Hindlimb muscle (tissue), 1 donor: ENCODE measurements at regions not wholly inside any gene's neighbourhood (a gene's known extent, or its start where the extent isn't known, plus 50 kb on each side); places are given as distances from the start of the nearest gene placed in this dataset.

Source experiments
- DNase-seq: peaks from one replicate; pipeline ENCODE4 v3.0.0-alpha.2; 2013

DNA sequence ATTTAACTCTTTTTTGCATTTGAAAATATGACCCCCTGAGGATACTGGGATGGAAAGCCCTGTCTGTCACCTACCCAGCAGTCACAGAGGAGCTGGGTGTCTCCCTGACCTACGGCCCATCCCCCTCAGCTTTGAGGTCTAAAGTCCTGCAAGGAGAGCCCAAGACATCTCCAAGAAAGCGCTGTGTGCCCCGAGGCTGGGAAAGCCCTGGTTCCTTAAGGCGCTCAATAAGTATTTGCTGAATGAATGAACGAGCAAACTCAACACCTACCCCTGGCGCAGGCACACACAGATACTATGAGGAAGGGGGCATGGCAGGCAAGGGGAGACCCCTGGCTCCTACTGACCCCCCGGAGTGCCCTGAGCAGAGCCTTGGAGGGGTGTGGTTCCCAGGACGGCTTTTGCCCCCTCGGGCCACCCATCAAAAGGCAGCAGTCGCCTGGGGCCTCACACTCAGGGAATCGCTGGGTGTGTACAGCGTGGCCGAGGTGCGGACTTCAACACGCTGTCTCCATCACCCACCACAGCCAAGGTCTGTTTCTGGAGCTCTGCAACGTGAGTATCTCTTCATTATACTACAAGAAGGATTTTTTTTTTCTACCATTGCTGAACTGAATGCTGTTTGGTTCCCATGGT lies 211.6 kb downstream of the ERCC6L2 start:
- no peak for DNase-seq

DNA sequence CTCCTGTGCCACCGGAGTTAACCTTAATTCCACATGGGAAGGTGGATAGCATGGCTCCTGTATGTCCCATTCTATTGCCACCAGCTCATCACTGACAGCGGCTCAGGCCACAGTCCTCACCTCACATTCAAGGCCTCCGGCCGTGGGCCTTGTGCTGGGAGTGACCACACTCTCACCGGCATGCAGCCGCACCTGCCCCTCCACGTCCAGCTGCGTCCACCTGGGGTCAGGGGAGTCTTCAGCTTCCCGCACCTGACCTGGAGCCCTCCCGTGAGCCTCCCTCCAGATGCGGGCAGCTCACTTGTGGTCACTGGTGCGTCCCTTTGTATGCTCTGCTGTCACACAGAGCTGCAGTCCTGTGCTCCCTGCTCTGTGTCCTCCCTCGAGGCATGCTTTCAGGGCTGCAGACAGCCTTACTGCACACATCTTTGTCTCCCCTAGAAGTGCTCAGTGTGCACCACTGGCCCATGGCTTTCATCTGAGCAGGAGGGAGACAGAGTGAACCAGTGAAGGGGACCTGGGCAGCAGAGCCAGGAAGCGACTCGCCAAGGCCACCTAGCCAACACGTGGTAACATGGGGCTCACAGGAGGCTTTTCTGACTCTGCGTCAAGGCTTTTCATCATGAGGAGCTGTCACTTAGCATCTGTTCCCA lies 210.1 kb downstream of the ERCC6L2 start:
- no peak for DNase-seq

DNA sequence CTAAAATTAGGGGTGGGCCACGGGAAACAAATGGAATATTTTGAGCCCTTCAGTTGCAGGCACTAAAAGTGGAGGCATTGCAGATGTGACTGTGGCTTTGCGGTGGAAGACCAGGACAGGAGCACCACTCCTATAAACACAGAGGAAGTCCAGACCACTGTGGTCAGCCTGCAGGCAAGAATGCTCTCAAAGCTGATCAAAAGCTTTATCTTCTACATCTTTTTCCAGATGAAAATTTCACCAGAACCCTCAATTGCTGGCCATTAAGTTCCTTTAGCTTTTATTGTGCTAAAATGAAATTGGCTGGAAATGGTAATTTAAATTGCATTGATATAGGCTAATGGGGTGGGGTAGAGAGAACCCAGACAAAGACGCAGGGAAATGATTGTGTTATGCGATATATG lies 208.8 kb downstream of the ERCC6L2 start:
- DNase-seq, result no peak

DNA sequence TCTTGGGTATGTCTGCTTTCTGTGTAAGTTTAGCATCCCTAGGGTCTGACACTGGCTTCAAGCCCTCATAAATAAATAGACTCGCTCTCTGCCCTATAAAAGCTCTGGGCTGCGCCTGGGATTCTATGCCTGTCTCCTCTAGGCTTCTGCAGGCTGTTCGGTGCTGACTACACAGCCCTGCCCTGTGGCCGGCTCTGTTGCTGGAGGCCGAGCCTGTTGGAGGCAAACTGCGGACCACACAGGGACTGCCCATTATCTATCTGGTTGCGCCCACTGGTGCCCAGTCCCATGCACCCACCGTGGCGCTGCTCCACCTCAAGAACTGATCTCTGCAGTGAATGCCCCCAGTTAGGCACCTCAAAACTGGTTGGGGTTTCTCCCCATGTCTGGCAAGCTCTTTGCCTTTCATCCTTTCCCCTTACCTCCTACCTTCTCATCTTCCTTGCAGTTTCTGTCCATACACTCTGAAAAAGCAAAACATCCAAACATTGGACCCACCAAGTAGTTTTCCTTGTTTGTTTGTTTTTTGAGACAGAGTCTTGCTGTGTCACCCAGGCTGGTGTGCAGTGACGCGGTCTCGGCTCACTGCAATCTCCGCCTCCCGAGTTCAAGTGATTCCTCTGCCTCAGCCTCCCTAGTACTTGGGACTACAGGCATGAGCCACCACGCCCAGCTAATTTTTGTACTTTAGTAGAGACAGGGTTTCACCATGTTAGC lies 207.2 kb downstream of the ERCC6L2 start:
- DNase-seq, result no peak

DNA sequence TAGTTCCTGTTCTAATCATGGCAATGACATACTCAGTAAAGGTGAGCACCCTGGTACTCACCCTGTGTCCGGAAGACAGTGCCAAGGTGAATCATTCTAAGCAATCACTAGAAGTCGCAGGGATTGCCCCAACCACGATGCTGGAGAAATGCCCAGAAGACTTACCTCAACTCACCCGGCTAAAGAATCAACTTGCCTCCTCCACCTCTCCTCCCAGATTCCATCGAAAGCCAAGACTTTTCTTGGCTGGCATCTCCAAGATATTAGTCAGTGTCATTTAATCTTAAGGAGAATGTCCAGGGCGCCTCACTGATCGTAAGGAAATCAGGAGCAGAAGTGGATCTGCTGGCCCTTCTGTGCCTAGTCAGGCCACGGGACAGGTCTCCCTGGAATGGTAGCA lies 204.9 kb downstream of the ERCC6L2 start:
- no peak for DNase-seq

DNA sequence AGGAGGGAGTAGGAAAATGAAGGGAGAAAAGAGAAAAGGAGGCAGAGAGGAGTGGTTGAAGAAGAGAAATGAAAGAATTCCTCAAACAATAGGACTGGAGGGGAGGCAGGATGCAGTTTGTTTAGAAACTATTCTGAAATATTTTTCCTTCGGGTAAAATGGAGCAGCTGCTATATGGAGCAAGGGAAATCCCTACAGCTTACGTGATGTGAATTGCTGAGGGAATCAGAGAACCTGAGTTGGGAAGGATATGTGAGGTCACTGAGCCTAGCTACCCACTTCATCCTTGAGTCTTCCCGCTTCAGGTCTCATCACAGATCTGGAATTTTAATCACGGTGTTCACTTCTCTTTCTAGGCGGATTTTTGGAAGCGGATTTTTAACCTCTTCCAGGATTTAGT lies 204.3 kb downstream of the ERCC6L2 start:
- DNase-seq, result no peak

DNA sequence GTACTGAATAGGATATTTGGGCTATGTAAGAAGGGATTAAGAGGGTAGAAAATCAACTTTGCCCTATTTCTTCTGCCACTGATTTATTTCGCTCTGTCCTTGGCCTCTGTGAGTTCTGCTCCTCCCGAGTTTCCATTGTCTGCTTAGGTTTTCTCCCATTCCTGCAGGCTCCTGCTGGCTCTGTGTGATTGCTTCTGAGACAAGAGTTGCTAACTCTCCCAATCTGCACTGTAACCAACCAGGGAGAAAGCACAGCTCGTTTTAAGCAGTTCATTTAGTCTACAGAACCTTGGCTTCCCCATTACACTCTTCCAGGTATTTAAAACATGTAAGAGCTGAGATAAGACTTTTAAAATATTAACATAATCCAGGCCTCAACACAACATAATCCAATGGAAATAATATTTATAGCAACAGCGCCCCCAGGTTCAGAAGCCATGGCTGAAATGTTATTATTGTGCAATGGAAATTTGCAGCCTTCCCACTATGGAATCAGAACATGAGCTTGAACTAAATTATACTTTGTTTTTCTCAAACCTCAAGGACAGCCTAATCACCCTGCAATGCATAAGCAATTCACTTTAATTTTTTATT lies 203.5 kb downstream of the ERCC6L2 start:
- DNase-seq, result no peak

DNA sequence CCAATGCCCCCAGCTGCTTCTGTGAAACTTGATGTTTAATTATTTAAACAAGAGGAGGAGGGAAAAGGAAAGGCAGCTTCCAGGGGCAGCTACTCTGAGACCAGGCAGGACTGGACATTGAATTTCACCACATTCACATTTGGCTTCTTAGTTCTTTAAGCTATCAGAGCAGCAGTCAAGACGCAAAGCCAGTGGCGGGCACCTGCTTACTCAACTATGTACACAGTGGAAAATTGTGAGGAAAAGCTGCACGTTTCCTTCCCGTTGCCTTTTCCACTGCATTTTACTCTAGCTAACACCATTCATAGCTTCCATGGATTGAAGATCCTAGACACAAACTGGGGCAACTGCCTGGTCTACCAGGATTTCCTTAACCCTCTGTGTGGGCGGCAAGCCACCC lies 200.3 kb downstream of the ERCC6L2 start:
- no peak for DNase-seq

DNA sequence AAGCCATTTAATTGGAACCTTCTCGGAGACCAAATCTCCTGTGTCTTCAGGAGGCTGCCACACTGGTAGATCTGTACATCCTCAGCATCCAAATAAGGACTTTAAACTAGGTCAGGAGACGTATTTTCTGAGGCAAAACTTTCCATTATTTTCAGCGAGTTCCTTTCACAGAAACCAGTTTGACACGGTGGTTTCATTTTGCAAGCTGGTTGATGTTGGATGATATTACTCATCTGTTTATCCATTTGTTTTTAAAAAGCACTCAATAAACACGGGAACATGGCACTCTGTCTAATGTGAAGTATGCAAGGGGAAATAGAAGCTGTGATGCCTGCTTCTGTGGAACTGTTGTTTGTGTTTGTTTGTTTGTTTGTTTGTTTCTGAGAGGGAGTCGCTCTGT lies 199.6 kb downstream of the ERCC6L2 start:
- DNase-seq, result no peak

DNA sequence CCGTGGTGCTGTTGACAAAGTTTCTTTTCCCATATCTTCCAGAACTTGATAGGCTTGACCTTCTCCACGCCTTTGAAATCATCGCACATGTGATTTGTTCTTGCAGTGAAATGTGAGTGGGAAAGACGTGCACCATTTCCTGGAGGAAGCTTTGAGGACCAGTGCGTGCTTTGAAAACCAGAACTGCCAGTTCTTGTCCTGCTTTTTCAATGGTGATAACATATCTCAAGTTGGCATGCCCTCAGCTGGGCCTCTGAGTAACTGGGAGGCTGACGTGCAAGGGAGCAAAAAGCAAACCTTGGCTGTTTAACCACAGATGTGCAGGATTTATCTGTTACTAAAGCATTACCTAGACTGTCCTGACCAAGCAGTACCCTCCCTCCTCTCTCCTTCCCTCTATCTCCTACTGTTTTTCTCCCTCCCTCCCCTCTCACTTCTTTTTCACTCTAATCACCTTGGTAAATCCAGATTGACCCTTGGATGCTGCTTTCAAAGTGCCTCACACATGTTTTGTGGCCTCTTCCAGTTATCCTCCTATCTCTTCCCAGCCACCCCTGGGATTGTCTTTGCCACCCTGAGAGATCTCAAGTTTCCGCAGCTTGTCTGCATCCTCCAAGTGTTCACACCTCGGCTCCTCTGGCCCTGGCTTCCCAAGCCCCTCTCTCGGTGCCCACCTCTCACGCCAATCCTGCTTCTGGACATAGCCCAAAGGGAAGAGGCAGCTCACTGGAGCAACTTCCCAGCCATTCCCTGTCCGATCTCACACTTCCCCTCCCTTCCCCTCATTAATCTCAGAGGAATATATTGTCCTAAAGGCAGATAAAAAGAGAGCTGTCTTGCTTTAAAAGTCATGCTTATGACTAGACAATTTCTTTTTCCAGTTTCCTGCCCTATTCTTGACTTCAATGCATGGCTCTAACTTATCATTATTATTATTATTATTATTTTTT lies 198.3 kb downstream of the ERCC6L2 start:
- DNase-seq, result no peak

DNA sequence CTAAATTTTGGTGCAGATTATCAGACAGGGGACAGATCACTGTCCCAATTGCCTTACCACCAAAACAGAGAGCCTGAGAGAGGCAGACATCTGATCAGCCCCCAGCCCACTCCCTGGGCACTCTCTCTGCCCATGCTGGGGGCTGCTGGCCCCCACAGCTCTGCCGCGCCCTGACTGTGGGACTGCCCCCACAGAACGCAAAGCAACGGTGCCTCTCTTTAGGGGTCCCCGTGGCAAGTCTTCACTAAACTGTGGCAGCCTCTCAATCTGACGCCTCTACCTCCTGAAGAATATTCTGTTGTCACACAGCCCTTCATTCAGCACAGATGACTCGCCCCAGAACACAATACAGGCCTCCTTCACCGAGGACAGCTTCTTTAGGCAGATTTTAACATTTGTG lies 197.4 kb downstream of the ERCC6L2 start:
- DNase-seq, result no peak

DNA sequence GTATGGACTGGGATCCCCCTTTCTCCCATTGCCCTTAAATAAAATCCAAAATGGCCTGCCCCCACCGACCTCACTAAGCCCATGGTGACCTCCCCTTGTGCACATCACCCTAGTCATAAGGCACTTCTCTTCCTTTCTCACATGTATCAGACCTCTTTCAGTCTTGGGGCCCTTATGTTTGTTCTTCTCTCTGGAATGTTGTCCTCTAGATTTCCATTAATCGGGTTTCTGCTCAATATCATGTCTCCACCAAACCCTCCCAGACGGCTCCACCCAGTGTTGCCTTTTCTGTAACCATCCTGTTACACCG lies 196.3 kb downstream of the ERCC6L2 start:
- no peak for DNase-seq

DNA sequence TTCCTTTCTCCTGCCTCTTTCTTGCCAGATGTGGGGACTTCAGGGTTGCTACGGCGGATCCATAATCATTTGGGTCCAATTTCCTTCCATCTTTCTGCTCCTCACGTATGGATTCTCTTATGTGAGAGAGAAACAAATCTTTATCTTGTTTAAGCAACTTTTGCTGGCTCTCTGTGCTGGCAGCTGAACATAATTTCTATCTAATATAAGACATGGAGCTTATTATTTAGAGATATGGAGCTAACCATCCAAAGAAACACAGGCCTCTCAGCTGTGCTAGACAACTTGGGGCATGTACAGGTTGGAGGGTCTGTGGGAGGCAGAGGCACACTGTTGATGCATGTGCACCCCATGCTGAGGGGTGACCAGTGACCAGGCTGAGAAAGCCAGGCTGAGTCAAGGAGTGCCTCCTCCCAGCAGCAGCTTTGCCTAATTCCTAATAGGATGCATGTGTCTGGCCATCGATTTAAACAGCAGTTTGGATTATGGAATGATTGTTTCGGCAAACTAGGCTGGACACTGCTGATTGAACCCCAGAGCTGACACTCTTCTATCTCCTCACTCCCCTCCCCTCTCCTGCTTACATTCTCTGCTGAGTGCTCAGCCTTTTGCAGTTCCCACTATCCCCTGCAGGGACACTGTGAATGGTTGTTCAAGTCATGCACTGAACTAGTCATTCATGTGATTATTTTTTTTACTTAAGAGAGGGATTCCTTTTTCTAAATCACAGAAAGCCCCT lies 195.8 kb downstream of the ERCC6L2 start:
- no peak for DNase-seq

DNA sequence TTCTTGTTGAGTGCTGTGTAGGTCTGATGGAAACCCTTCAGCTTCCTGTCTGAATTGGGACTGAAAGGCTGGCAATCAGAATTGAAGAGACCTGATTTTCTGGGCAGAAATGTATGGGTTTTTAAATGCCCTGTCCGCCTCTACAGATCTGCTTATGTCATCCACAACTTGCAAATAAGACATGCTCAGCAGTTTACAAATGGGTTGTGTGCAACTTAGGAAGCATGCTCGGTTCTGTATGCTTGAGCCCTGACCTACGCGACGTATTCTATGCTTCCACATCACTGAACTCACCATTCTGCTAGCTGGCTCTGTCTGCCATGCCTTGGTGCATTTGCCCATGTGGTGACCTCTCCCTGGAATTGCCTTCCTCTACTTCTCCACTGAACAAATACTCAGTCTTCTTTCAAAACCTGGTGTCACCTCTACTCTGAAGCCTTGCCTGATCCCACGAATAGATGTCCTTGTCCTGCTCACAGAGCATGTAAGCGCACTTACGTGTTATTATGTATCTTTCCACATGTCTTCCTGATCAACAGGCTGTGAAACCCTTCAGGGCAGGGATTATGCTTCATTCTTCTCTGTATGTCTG lies 194.2 kb downstream of the ERCC6L2 start:
- no peak for DNase-seq

DNA sequence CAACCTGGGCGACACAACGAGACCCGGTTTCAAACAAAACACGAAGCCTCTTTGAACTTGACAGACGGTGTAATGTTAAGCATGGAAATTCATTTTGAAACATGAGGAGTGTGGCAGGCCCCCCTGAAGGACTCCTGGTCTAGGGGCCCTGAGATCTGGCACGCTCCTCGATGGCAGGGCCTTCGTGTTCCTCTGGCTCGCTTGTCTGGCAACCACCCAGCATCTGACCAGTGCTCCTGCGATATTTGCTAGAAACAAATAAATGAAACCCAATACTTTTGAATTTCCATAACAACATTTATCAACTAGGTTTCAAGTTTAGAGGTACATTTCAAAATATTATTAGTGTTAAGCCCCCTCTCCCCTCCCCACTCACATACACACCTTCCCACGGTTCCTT lies 193.0 kb downstream of the ERCC6L2 start:
- DNase-seq, result no peak

DNA sequence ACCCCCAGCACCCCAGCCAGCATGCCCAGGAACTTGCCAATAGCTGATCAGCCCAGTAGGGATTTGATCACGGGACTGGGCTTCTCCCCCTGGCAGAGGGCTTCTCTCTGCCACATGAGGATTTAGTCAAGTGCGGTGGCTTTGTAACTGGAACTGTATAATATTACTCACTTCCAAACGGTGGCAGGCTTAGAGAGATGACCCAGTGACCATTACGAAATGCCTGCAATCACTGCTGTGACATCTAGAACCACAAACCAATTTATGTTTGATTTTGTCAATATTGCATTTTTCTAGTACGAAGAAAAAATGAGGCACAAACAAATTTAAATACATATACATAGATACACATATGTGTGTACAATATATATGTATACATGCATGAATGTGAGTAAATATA lies 192.1 kb downstream of the ERCC6L2 start:
- DNase-seq, result no peak

DNA sequence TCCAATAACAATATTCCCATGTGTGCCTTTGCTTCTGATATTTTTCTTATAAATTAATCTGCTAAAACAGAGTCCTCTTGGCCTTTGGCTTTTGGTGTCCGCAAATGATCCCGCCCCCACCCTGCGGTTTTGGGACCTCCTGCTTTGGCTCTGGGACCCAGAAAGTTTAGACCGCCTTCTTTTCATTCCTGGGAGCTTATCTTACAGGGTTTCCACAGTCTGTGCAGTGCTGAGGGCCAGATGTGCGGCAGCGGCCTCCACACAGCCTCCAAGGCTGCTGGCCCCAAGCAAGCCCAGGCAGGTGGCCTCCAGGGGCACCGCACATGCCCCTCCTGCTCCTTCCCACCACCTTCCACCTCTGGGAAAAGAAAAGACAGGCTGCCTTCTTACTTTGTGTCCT lies 191.5 kb downstream of the ERCC6L2 start:
- DNase-seq, result no peak

DNA sequence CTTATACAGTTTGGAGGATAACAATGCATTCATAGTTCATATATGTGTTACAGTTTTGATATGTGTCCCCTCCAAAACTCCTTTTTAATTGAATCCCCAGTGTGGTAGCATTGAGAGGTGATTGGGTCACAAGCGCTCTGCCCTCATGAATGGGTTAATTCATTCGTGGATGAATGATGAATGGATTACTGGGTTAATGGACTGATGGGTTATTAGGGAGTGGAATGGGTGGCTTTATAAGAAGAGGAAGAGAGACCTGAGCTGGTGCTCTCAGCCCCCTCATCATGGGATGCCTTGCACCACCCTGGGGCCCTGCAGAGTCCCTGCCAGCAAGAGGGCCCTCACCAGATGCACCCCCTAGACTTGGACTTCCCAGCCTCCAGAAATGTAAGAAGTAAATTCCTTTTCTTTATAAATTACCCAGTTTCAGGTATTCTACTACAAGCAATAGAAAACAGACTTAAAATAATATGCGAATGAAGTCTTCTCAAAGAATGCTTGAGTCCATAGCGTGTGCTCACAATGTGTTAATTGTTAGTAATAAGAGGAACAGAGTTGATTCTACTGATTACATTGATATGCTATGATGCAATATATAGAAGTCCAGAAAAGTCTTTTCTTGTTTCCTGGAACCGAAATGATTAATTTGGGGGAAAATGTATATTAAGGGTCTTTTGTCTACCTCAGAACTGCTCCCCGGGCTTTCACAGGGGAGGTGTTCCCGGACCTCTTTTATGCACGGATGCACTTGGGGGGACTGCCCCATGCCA lies 190.2 kb downstream of the ERCC6L2 start:
- no peak for DNase-seq

DNA sequence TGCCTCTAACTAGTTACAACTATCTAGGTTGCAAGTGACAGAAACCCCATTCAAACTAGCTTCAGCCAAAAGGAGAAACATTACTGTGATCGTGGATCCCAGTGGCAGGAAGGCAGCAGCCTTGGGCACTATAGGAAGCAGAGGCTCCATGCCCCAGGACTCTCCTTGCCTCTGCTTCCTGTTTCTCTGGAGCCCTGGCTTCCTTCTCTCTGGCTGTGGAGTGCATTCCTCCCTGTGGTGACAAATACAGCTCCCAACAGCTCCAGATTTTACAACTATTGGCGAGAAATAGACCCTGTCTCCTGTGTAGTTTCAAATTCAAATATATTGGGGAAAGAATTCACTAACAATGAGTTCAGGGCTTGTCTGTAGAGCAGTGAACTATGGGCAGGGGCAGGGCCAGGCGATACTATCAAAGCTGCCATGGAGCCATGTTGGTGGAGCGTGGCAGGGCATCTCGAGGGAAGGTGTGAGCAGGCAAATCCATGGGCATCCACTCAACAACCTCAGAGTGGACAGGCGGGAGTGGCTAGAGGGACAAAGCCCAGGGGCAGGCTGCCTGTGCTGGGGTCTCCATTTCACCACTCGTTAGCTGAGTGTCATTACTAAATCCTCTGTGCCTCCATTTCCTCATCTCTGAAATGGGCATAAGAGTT lies 189.5 kb downstream of the ERCC6L2 start:
- no peak for DNase-seq

DNA sequence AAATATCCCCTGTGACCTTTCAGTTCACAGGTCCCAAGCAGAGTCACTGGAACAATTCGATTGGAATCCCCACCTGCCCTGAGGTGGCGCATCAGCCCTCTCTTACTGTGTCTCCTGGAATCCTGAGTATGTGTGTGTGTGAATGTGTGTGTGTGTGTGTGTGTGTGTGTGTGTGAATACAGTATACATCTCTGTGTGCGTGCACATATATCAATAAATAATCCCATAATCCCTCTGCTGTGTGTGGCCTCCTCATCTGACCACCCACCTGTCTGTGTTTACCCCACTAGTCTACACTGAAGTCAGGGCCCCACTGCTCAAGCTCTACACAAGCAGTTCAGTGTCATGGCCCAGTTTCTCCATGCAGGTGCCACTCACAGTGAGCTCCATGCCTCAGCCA lies 187.4 kb downstream of the ERCC6L2 start:
- no peak for DNase-seq
